DMS53 treated with DMSO at 0.1 percent for 48 hours (cell line): ENCODE measurements at regions not wholly inside any gene's neighbourhood (a gene's known extent, or its start where the extent isn't known, plus 50 kb on each side); places are given as distances from the start of the nearest gene placed in this dataset.
"Not testable (repeated sequence)": the region's sequence is repeated elsewhere in the genome, so short reads cannot be mapped to it uniquely, and the experiment has no call there.

ENCODE experiments used
- DNase-seq: peaks from one replicate; lab custom pipeline; 2025; ENCODE audit not compliant: unreplicated experiment; lab: John Stamatoyannopoulos, UW

- no peak for DNase-seq
Measured at GRCh38 chr6:121748850-121749249, 313.4 kb downstream of the GJA1 start.

GRCh38 chr6:121755485-121755884 lies 320.0 kb downstream of the GJA1 start:
- no peak for DNase-seq

GRCh38 chr6:121756666-121757065 lies 321.2 kb downstream of the GJA1 start:
- no peak for DNase-seq

GRCh38 chr6:121759370-121759769 lies 323.9 kb downstream of the GJA1 start:
- no peak for DNase-seq

GRCh38 chr6:121760191-121760590 lies 324.7 kb downstream of the GJA1 start:
- no peak for DNase-seq

- no peak for DNase-seq
Measured at GRCh38 chr6:121760745-121761144, 325.3 kb downstream of the GJA1 start.

GRCh38 chr6:121764493-121764892 lies 329.0 kb downstream of the GJA1 start:
- DNase-seq = no peak

GRCh38 chr6:121765060-121765459 lies 329.6 kb downstream of the GJA1 start:
- no peak for DNase-seq

GRCh38 chr6:121767211-121767610 lies 331.8 kb downstream of the GJA1 start:
- DNase-seq = no peak

GRCh38 chr6:121770943-121771342 lies 335.5 kb downstream of the GJA1 start:
- no peak for DNase-seq

GRCh38 chr6:121771937-121772720 lies 336.7 kb downstream of the GJA1 start:
- DNase-seq = no peak

GRCh38 chr6:121776054-121776453 lies 340.6 kb downstream of the GJA1 start:
- no peak for DNase-seq

- no peak for DNase-seq
Measured at GRCh38 chr6:121780325-121781321, 345.2 kb downstream of the GJA1 start.

- no peak for DNase-seq
Measured at GRCh38 chr6:121791396-121792315, 356.2 kb downstream of the GJA1 start.

- DNase-seq = no peak
Measured at GRCh38 chr6:121794630-121795029, 359.2 kb downstream of the GJA1 start.

GRCh38 chr6:121797598-121797997 lies 362.2 kb downstream of the GJA1 start:
- DNase-seq = not testable (repeated sequence)

GRCh38 chr6:121798126-121798525 lies 362.7 kb downstream of the GJA1 start:
- not testable (repeated sequence) for DNase-seq

GRCh38 chr6:121799574-121799973 lies 364.1 kb downstream of the GJA1 start:
- no peak for DNase-seq

GRCh38 chr6:121800047-121800446 lies 364.6 kb downstream of the GJA1 start:
- no peak for DNase-seq

- no peak for DNase-seq
Measured at GRCh38 chr6:121806116-121806515, 370.7 kb downstream of the GJA1 start.

- DNase-seq = no peak
Measured at GRCh38 chr6:121809211-121809610, 373.8 kb downstream of the GJA1 start.
